Raji (cell line): ENCODE measurements at regions not wholly inside any gene's neighbourhood (a gene's known extent, or its start where the extent isn't known, plus 50 kb on each side); places are given as distances from the start of the nearest gene placed in this dataset.

Experiments
- POLR2A ChIP-seq: IDR thresholded peaks from 2 replicates; pipeline ENCODE4 v1.6.1; 2011; ENCODE audit warnings: low read depth, low read length, control low read depth; ENCODE audit not compliant: insufficient read depth

- no peak for TF ChIP-seq POLR2A
Measured at GRCh38 chr9:119839888-119840287, 470.7 kb upstream of the BRINP1 start.

GRCh38 chr9:119838210-119838609, 469.0 kb upstream of the BRINP1 start:
- TF ChIP-seq POLR2A: no peak

- no peak for TF ChIP-seq POLR2A
Measured at GRCh38 chr9:119836036-119836435, 466.8 kb upstream of the BRINP1 start.

GRCh38 chr9:119834064-119834620, 464.9 kb upstream of the BRINP1 start:
- no peak for TF ChIP-seq POLR2A

GRCh38 chr9:119831309-119831708, 462.1 kb upstream of the BRINP1 start:
- no peak for TF ChIP-seq POLR2A

GRCh38 chr9:119829748-119830147, 460.5 kb upstream of the BRINP1 start:
- TF ChIP-seq POLR2A: no peak

- TF ChIP-seq POLR2A: no peak
Measured at GRCh38 chr9:119829186-119829585, 460.0 kb upstream of the BRINP1 start.

GRCh38 chr9:119827526-119827925, 458.3 kb upstream of the BRINP1 start:
- no peak for TF ChIP-seq POLR2A

GRCh38 chr9:119827126-119827525, 457.9 kb upstream of the BRINP1 start:
- TF ChIP-seq POLR2A: no peak

- no peak for TF ChIP-seq POLR2A
Measured at GRCh38 chr9:119818726-119819435, 449.6 kb upstream of the BRINP1 start.

GRCh38 chr9:119810645-119811429, 441.6 kb upstream of the BRINP1 start:
- TF ChIP-seq POLR2A: no peak

- TF ChIP-seq POLR2A: no peak
Measured at GRCh38 chr9:119803679-119804078, 434.4 kb upstream of the BRINP1 start.

- no peak for TF ChIP-seq POLR2A
Measured at GRCh38 chr9:119802621-119803020, 433.4 kb upstream of the BRINP1 start.

- TF ChIP-seq POLR2A: no peak
Measured at GRCh38 chr9:119802133-119802532, 432.9 kb upstream of the BRINP1 start.

GRCh38 chr9:119801311-119801710, 432.1 kb upstream of the BRINP1 start:
- TF ChIP-seq POLR2A: no peak

GRCh38 chr9:119795395-119795794, 426.2 kb upstream of the BRINP1 start:
- no peak for TF ChIP-seq POLR2A
